HCT116 (cell line): ENCODE measurements at regions not wholly inside any gene's neighbourhood (a gene's known extent, or its start where the extent isn't known, plus 50 kb on each side); places are given as distances from the start of the nearest gene placed in this dataset.

Experiments used
- ATAC-seq: fragments of 200-7000 bp; cut with Tn5 transposase; 2 replicates; pipeline ENCODE4 v1.9.1; 2020; ENCODE audit warnings: mild to moderate bottlenecking, moderate library complexity
- BruUV-seq: library from RNA; stranded (reverse); fragments of 400-500 nt; replicated peaks from 2 replicates; lab custom pipeline; 2021; lab: Mats Ljungman, UMichigan
- CTCF ChIA-PET: fragments of 300-600 bp; sonication (Branson Sonifier 250); formaldehyde crosslinking; loops from one replicate; lab custom pipeline; 2021; ENCODE audit warnings: antibody characterized with exemption; lab: Charles Lee
- POLR2A ChIA-PET: fragments of 300-600, 350-600 bp; sonication (Branson Sonifier 250); formaldehyde crosslinking; loops from one replicate; lab custom pipeline; 2021; ENCODE audit warnings: antibody characterized with exemption; lab: Charles Lee
- RAD21 ChIA-PET, 2 experiments: fragments of 300-600 bp; sonication (Branson Sonifier 250); formaldehyde crosslinking; loops; one replicate each; lab custom pipeline; 2023; ENCODE audit warnings: low total read pairs in 2 of 2; ENCODE audit not compliant: uncharacterized antibody in 2 of 2, unreplicated experiment in 2 of 2, low non-redundant PET in 1 of 2; lab: Charles Lee
- DNase-seq: peaks from one replicate; pipeline ENCODE4 v3.0.0-alpha.2; 2010; ENCODE audit warnings: low read depth, low spot score
- H2AFZ ChIP-seq: fragments of 200-600 bp; shearing (Covaris generic), sonication (generic); 2 replicates; pipeline ENCODE4 v1.6.1; 2017; ENCODE audit warnings: low read depth, mixed run types, mixed read lengths, antibody characterized with exemption, low read length; ENCODE audit not compliant: poor library complexity, severe bottlenecking
- H3K27ac ChIP-seq: 2 replicates; pipeline ENCODE4 v1.5.1; 2012; ENCODE audit warnings: low read depth, low read length
- H3K27me3 ChIP-seq: fragments of 200-600 bp; sonication (generic); 2 replicates; pipeline ENCODE4 v1.6.1; 2016; ENCODE audit warnings: mixed run types, low read length, mixed read lengths; ENCODE audit not compliant: insufficient read depth
- H3K36me3 ChIP-seq, 2 experiments: fragments of 200-500 bp in 1 of 2; fragments of 200-600 bp in 1 of 2; sonication (Bioruptor generic) in 1 of 2; sonication (generic) in 1 of 2; 2 replicates each; pipeline versions ENCODE4 v1.5.1 to v1.6.1; 2014 to 2016; ENCODE audit warnings: low read length in 2 of 2, inconsistent platforms in 1 of 2, mixed read lengths in 1 of 2, mixed run types in 1 of 2; ENCODE audit not compliant: insufficient read depth in 2 of 2, control insufficient read depth in 1 of 2
- H3K4me1 ChIP-seq, 2 experiments: fragments of 200-600 bp in 1 of 2; sonication (generic) in 1 of 2; 2 replicates each; pipeline versions ENCODE4 v1.5.1 to v1.6.1; 2012 to 2017; ENCODE audit warnings: low read length in 2 of 2, inconsistent platforms in 1 of 2, mild to moderate bottlenecking in 1 of 2, mixed read lengths in 1 of 2, mixed run types in 1 of 2, moderate library complexity in 1 of 2; ENCODE audit not compliant: insufficient read depth in 2 of 2, control insufficient read depth in 1 of 2
- H3K4me2 ChIP-seq: fragments of 200-600 bp; sonication (generic); 2 replicates; pipeline ENCODE4 v1.6.1; 2017; ENCODE audit warnings: mixed run types, low read length, mixed read lengths
- H3K4me3 ChIP-seq, 2 experiments: fragments of 200-600 bp in 1 of 2; sonication (generic) in 1 of 2; replicated peaks in 1 of 2; 2 replicates each; pipeline ENCODE4 v1.5.1; 2011 to 2016; ENCODE audit warnings: low read length in 2 of 2, control low read depth in 1 of 2, low read depth in 1 of 2, mild to moderate bottlenecking in 1 of 2, mixed read lengths in 1 of 2, mixed run types in 1 of 2
- H3K79me2 ChIP-seq: fragments of 200-600 bp; sonication (generic); 2 replicates; pipeline ENCODE4 v1.6.1; 2017; ENCODE audit warnings: mild to moderate bottlenecking, mixed run types, low read length, moderate library complexity, mixed read lengths; ENCODE audit not compliant: insufficient read depth
- H3K9ac ChIP-seq: fragments of 200-600 bp; sonication (generic); 2 replicates; pipeline ENCODE4 v1.6.1; 2016; ENCODE audit warnings: low read length, mixed read lengths
- H3K9me2 ChIP-seq: fragments of 200-600 bp; sonication (generic), shearing (Covaris generic); 2 replicates; pipeline ENCODE4 v1.6.1; 2017; ENCODE audit warnings: mixed run types, mild to moderate bottlenecking, moderate library complexity; ENCODE audit not compliant: insufficient read depth
- H3K9me3 ChIP-seq, 2 experiments: fragments of 200-500 bp in 1 of 2; fragments of 200-600 bp in 1 of 2; sonication (Bioruptor generic) in 1 of 2; sonication (generic) in 1 of 2; 2 replicates each; pipeline ENCODE4 v1.6.1; 2014 to 2017; ENCODE audit warnings: low read length in 2 of 2, mixed read lengths in 2 of 2, inconsistent platforms in 1 of 2, low read depth in 1 of 2, mild to moderate bottlenecking in 1 of 2, mixed run types in 1 of 2, moderate library complexity in 1 of 2; ENCODE audit not compliant: control insufficient read depth in 1 of 2, insufficient read depth in 1 of 2
- H4K20me1 ChIP-seq: fragments of 200-600 bp; sonication (generic), shearing (Covaris generic); 2 replicates; pipeline ENCODE4 v1.6.1; 2017; ENCODE audit warnings: mixed run types, mild to moderate bottlenecking, moderate library complexity; ENCODE audit not compliant: insufficient read depth
- CBX3 ChIP-seq: IDR thresholded peaks from 2 replicates; pipeline ENCODE4 v1.6.1; 2012; ENCODE audit warnings: low read depth
- EGR1 ChIP-seq: IDR thresholded peaks from 2 replicates; pipeline ENCODE4 v1.6.1; 2012; ENCODE audit warnings: low read depth
- EZH2 ChIP-seq: fragments of 200-600 bp; sonication (generic); IDR thresholded peaks from 2 replicates; pipeline ENCODE4 v1.6.1; 2017; ENCODE audit warnings: antibody characterized with exemption, mixed run types
- JUND ChIP-seq: IDR thresholded peaks from 2 replicates; pipeline ENCODE4 v1.6.1; 2012
- POLR2AphosphoS5 ChIP-seq: IDR thresholded peaks from 2 replicates; pipeline ENCODE4 v1.6.1; 2011; ENCODE audit warnings: mild to moderate bottlenecking, low read depth, low read length, moderate library complexity
- RAD21 ChIP-seq: IDR thresholded peaks from 2 replicates; pipeline ENCODE4 v1.6.1; 2012; ENCODE audit warnings: low read depth, mild to moderate bottlenecking
- SP1 ChIP-seq: IDR thresholded peaks from 2 replicates; pipeline ENCODE4 v1.6.1; 2012; ENCODE audit warnings: low read depth
- SRF ChIP-seq: IDR thresholded peaks from 2 replicates; pipeline ENCODE4 v1.6.1; 2012; ENCODE audit warnings: low read depth
- TCF7L2 ChIP-seq: IDR thresholded peaks from 2 replicates; pipeline ENCODE4 v1.7.0; 2011; ENCODE audit warnings: borderline replicate concordance, inconsistent platforms; ENCODE audit not compliant: insufficient read depth, insufficient read length; ENCODE audit errors: extremely low read depth
- ZNF274 ChIP-seq: fragments of 200-500 bp; sonication (Bioruptor generic); IDR thresholded peaks from 2 replicates; pipeline ENCODE4 v1.6.1; 2014; ENCODE audit warnings: mild to moderate bottlenecking, low read depth, low read length, inconsistent platforms
- intact Hi-C: fragments of 100-400 bp; cut with micrococcal nuclease; formaldehyde crosslinking; loops from 2 replicates; pipeline ENCODE4 v1.10.0; 2022
- TF ChIP-seq, protein P1 (sequence below): IDR thresholded peaks from 2 replicates; pipeline ENCODE4 v1.6.1; 2011; ENCODE audit warnings: mild to moderate bottlenecking, low read length, moderate library complexity; ENCODE audit not compliant: insufficient replicate concordance; ENCODE audit errors: extremely low read depth
- TF ChIP-seq, protein P2 (sequence below): IDR thresholded peaks from 2 replicates; pipeline ENCODE4 v1.6.1; 2012
- TF ChIP-seq, protein P3 (sequence below): IDR thresholded peaks from 2 replicates; pipeline ENCODE4 v1.6.1; 2012; ENCODE audit warnings: low read depth
- TF ChIP-seq, protein P4 (sequence below): IDR thresholded peaks from 2 replicates; pipeline ENCODE4 v1.6.1; 2012

DNA sequence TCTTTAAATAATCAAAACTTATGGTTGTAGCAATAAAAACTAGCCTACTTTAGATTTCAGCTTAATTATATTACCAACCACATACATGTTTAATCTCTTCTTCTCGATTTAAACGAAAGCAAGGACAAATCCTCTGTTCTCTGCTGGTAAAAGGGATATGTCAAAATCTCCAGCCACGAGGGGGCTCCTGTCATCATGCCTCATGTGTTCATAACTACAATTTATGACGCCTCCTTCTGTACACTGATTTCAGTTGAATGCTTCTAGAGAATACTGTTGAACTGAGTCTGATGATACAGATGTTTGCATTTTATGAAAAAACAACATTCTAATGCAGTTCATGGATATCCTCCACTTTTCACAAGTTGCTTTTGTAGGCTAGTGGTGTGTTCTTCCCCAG is 220.0 kb upstream of the DPP6 start:
- ATAC-seq (no peak), DNase-seq (no peak)
- H3K27ac ChIP-seq: no peak overlapping the region
- H4K20me1 ChIP-seq: no peaks in the 10 kb centered on the region
- no peaks in the 10 kb centered on the region for H3K36me3 ChIP-seq
- H3K4me2 ChIP-seq: no peak overlapping the region
- intact Hi-C loops: no loop called here
- POLR2A ChIA-PET: no interaction called here
- no peak overlapping the region for H3K9ac ChIP-seq
- TF ChIP-seq CBX3 (no peak), SP1 (no peak), SRF (no peak), JUND (no peak), EGR1 (no peak), ZNF274 (no peak), EZH2 (no peak), TCF7L2 (no peak), POLR2AphosphoS5 (no peak), RAD21 (no peak)
- TF ChIP-seq, protein P1, sequence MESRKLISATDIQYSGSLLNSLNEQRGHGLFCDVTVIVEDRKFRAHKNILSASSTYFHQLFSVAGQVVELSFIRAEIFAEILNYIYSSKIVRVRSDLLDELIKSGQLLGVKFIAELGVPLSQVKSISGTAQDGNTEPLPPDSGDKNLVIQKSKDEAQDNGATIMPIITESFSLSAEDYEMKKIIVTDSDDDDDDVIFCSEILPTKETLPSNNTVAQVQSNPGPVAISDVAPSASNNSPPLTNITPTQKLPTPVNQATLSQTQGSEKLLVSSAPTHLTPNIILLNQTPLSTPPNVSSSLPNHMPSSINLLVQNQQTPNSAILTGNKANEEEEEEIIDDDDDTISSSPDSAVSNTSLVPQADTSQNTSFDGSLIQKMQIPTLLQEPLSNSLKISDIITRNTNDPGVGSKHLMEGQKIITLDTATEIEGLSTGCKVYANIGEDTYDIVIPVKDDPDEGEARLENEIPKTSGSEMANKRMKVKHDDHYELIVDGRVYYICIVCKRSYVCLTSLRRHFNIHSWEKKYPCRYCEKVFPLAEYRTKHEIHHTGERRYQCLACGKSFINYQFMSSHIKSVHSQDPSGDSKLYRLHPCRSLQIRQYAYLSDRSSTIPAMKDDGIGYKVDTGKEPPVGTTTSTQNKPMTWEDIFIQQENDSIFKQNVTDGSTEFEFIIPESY: no peak
- TF ChIP-seq, protein P2, sequence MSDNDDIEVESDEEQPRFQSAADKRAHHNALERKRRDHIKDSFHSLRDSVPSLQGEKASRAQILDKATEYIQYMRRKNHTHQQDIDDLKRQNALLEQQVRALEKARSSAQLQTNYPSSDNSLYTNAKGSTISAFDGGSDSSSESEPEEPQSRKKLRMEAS: no peak
- TF ChIP-seq, protein P3, sequence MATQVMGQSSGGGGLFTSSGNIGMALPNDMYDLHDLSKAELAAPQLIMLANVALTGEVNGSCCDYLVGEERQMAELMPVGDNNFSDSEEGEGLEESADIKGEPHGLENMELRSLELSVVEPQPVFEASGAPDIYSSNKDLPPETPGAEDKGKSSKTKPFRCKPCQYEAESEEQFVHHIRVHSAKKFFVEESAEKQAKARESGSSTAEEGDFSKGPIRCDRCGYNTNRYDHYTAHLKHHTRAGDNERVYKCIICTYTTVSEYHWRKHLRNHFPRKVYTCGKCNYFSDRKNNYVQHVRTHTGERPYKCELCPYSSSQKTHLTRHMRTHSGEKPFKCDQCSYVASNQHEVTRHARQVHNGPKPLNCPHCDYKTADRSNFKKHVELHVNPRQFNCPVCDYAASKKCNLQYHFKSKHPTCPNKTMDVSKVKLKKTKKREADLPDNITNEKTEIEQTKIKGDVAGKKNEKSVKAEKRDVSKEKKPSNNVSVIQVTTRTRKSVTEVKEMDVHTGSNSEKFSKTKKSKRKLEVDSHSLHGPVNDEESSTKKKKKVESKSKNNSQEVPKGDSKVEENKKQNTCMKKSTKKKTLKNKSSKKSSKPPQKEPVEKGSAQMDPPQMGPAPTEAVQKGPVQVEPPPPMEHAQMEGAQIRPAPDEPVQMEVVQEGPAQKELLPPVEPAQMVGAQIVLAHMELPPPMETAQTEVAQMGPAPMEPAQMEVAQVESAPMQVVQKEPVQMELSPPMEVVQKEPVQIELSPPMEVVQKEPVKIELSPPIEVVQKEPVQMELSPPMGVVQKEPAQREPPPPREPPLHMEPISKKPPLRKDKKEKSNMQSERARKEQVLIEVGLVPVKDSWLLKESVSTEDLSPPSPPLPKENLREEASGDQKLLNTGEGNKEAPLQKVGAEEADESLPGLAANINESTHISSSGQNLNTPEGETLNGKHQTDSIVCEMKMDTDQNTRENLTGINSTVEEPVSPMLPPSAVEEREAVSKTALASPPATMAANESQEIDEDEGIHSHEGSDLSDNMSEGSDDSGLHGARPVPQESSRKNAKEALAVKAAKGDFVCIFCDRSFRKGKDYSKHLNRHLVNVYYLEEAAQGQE: no peak
- TF ChIP-seq, protein P4, sequence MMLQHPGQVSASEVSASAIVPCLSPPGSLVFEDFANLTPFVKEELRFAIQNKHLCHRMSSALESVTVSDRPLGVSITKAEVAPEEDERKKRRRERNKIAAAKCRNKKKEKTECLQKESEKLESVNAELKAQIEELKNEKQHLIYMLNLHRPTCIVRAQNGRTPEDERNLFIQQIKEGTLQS: no peak
- peaks cover 3 to 16% of the 10 kb centered on the region in 2 experiments; a peak in 2 of 4 replicates for H3K9me3 ChIP-seq
- no peaks in the 10 kb centered on the region for H3K4me1 ChIP-seq
- no peaks in the 10 kb centered on the region for H3K79me2 ChIP-seq
- H3K9me2 ChIP-seq: no peaks in the 10 kb centered on the region
- BruUV-seq: no TSS peak
- H3K4me3 ChIP-seq: no peak overlapping the region
- H2AFZ ChIP-seq: no peak overlapping the region
- CTCF ChIA-PET: no interaction called here
- H3K27me3 ChIP-seq: no peaks in the 10 kb centered on the region
- RAD21 ChIA-PET: no interaction called here
